H1 (cell line): ENCODE measurements at regions not wholly inside any gene's neighbourhood (a gene's known extent, or its start where the extent isn't known, plus 50 kb on each side); places are given as distances from the start of the nearest gene placed in this dataset.

Experiments
- CTCF ChIA-PET: fragments of 300-600 bp; sonication (Branson Sonifier 250); formaldehyde crosslinking; loops from one replicate; lab custom pipeline; 2021; ENCODE audit not compliant: partially characterized antibody; lab: Charles Lee
- POLR2A ChIA-PET: fragments of 300-600 bp; sonication (Branson Sonifier 250); formaldehyde crosslinking; loops from one replicate; lab custom pipeline; 2021; ENCODE audit warnings: inconsistent platforms; ENCODE audit not compliant: partially characterized antibody; lab: Charles Lee
- DNase-seq, 2 experiments: peaks; one replicate each; pipeline versions ENCODE4 v3.0.0 to v3.0.0-alpha.2; 2010 to 2022; ENCODE audit warnings: low spot score in 2 of 2, low read depth in 1 of 2, mixed read lengths in 1 of 2
- FAIRE-seq: peaks from 2 replicates; lab custom pipeline; 2011; peaks lifted over from hg19 to GRCh38; lab: Jason Lieb, UNC
- H2AFZ ChIP-seq: 2 replicates; pipeline ENCODE4 v1.8.1; 2012; ENCODE audit warnings: low read length, inconsistent platforms
- H2AK5ac ChIP-seq: 2 replicates; pipeline ENCODE4 v1.6.1; 2013; ENCODE audit warnings: low read depth, low read length
- H2BK120ac ChIP-seq: replicated peaks from 2 replicates; pipeline ENCODE3; 2013; ENCODE audit warnings: low read depth, low read length, inconsistent platforms
- H2BK12ac ChIP-seq: 2 replicates; pipeline ENCODE4 v1.6.1; 2013; ENCODE audit warnings: low read depth, low read length
- H2BK15ac ChIP-seq: 2 replicates; pipeline ENCODE4 v1.6.1; 2013; ENCODE audit warnings: low read length
- H2BK20ac ChIP-seq: 2 replicates; pipeline ENCODE4 v1.6.1; 2013; ENCODE audit warnings: low read length
- H2BK5ac ChIP-seq: 2 replicates; pipeline ENCODE4 v1.6.1; 2013; ENCODE audit warnings: low read depth, low read length
- H3K14ac ChIP-seq: 2 replicates; pipeline ENCODE4 v1.6.1; 2013; ENCODE audit warnings: inconsistent platforms; ENCODE audit not compliant: insufficient read length
- H3K18ac ChIP-seq: 2 replicates; pipeline ENCODE4 v1.6.1; 2013; ENCODE audit warnings: low read length; ENCODE audit errors: extremely low read depth
- H3K23ac ChIP-seq: 2 replicates; pipeline ENCODE4 v1.6.1; 2013; ENCODE audit warnings: inconsistent platforms; ENCODE audit not compliant: insufficient read length
- H3K23me2 ChIP-seq: 2 replicates; pipeline ENCODE4 v1.6.1; 2013; ENCODE audit warnings: low read depth, low read length
- H3K27ac ChIP-seq: 2 replicates; pipeline ENCODE4 v1.6.1; 2011; ENCODE audit warnings: low read depth, low read length, inconsistent platforms
- H3K27me3 ChIP-seq, 4 experiments: replicated peaks in 1 of 4; 1 replicate in 1 of 4; 2 replicates in 3 of 4; pipeline versions ENCODE4 v1.6.1 to v1.8.1; 2011 to 2013; ENCODE audit warnings: low read length in 3 of 4, mild to moderate bottlenecking in 3 of 4, inconsistent platforms in 2 of 4, mixed read lengths in 2 of 4, moderate library complexity in 1 of 4; ENCODE audit not compliant: control insufficient read depth in 3 of 4, insufficient read depth in 3 of 4; ENCODE audit errors: extremely low read depth in 1 of 4
- H3K36me3 ChIP-seq, 4 experiments: 2 replicates each; pipeline versions ENCODE4 v1.6.1 to v1.8.1; 2011 to 2013; ENCODE audit warnings: mild to moderate bottlenecking in 4 of 4, low read length in 3 of 4, moderate library complexity in 2 of 4, control low read depth in 1 of 4, inconsistent platforms in 1 of 4; ENCODE audit not compliant: insufficient read depth in 4 of 4, control insufficient read depth in 2 of 4
- H3K4ac ChIP-seq: replicated peaks from 2 replicates; pipeline ENCODE3; 2013; ENCODE audit warnings: low read length, low read depth, mixed read lengths, inconsistent platforms; ENCODE audit not compliant: insufficient read length
- H3K4me1 ChIP-seq, 4 experiments: replicated peaks in 1 of 4; 1 replicate in 1 of 4; 2 replicates in 3 of 4; pipeline versions ENCODE4 v1.6.1 to v1.8.1; 2011 to 2013; ENCODE audit warnings: low read length in 3 of 4, inconsistent platforms in 2 of 4, mixed read lengths in 1 of 4; ENCODE audit not compliant: insufficient read depth in 4 of 4, control insufficient read depth in 3 of 4
- H3K4me2 ChIP-seq, 2 experiments: 2 replicates each; pipeline versions ENCODE4 v1.6.1 to v1.8.1; 2011 to 2013; ENCODE audit warnings: low read depth in 2 of 2, low read length in 2 of 2, control low read depth in 1 of 2, inconsistent platforms in 1 of 2, mild to moderate bottlenecking in 1 of 2; ENCODE audit not compliant: insufficient read depth in 1 of 2
- H3K4me3 ChIP-seq, 4 experiments: fragments of 200-600, 300-600 bp in 1 of 4; sonication (generic), shearing (Covaris generic), sonication (Bioruptor Twin) in 1 of 4; 2 replicates each; pipeline versions ENCODE4 v1.5.1 to v1.8.1; 2011 to 2016; ENCODE audit warnings: low read length in 4 of 4, low read depth in 3 of 4, control low read depth in 2 of 4, inconsistent platforms in 2 of 4, mild to moderate bottlenecking in 2 of 4, mixed read lengths in 1 of 4, moderate library complexity in 1 of 4; ENCODE audit not compliant: insufficient read depth in 2 of 4; ENCODE audit errors: extremely low read depth in 1 of 4
- H3K56ac ChIP-seq: replicated peaks from 2 replicates; pipeline ENCODE3; 2013; ENCODE audit warnings: low read depth, mild to moderate bottlenecking, mixed read lengths, low read length, inconsistent platforms; ENCODE audit not compliant: insufficient read length
- H3K79me1 ChIP-seq: 2 replicates; pipeline ENCODE4 v1.6.1; 2013; ENCODE audit warnings: low read depth, low read length, control low read depth
- H3K79me2 ChIP-seq, 2 experiments: 2 replicates each; pipeline versions ENCODE4 v1.6.1 to v1.8.1; 2012 to 2013; ENCODE audit warnings: low read length in 2 of 2, mild to moderate bottlenecking in 2 of 2, inconsistent platforms in 1 of 2; ENCODE audit not compliant: insufficient read depth in 2 of 2, control insufficient read depth in 1 of 2
- H3K9ac ChIP-seq, 4 experiments: replicated peaks in 1 of 4; 1 replicate in 1 of 4; 2 replicates in 3 of 4; pipeline versions ENCODE4 v1.6.1 to v1.8.1; 2011 to 2013; ENCODE audit warnings: low read depth in 3 of 4, low read length in 3 of 4, control low read depth in 2 of 4, mild to moderate bottlenecking in 2 of 4, moderate library complexity in 2 of 4, inconsistent platforms in 1 of 4; ENCODE audit errors: extremely low read depth in 1 of 4
- H3K9me3 ChIP-seq, 2 experiments: 2 replicates each; pipeline versions ENCODE4 v1.6.1 to v1.8.1; 2012 to 2013; ENCODE audit warnings: mild to moderate bottlenecking in 2 of 2, moderate library complexity in 2 of 2, control low read depth in 1 of 2, inconsistent platforms in 1 of 2, low read depth in 1 of 2, low read length in 1 of 2, mixed read lengths in 1 of 2; ENCODE audit not compliant: insufficient read depth in 2 of 2
- H4K20me1 ChIP-seq, 2 experiments: replicated peaks in 1 of 2; 2 replicates each; pipeline versions ENCODE3 to v1.8.1; 2011 to 2013; ENCODE audit warnings: inconsistent platforms in 2 of 2, low read length in 2 of 2, mild to moderate bottlenecking in 1 of 2; ENCODE audit not compliant: insufficient read depth in 2 of 2, control insufficient read depth in 1 of 2
- H4K5ac ChIP-seq: 2 replicates; pipeline ENCODE4 v1.6.1; 2013; ENCODE audit warnings: low read length, low read depth, mixed read lengths, inconsistent platforms; ENCODE audit not compliant: insufficient read length
- H4K8ac ChIP-seq: 2 replicates; pipeline ENCODE4 v1.8.0; 2013; ENCODE audit warnings: mild to moderate bottlenecking, moderate library complexity, low read length, inconsistent platforms; ENCODE audit not compliant: insufficient read depth; ENCODE audit errors: extremely low read depth
- H4K91ac ChIP-seq: replicated peaks from 2 replicates; pipeline ENCODE3; 2013; ENCODE audit warnings: low read length, mixed read lengths, inconsistent platforms; ENCODE audit not compliant: insufficient read length
- CEBPB ChIP-seq: IDR thresholded peaks from 2 replicates; pipeline ENCODE4 v1.6.1; 2012; ENCODE audit warnings: low read depth, low read length
- GABPA ChIP-seq: IDR thresholded peaks from 2 replicates; pipeline ENCODE4 v1.6.1; 2011; ENCODE audit warnings: mild to moderate bottlenecking, low read length, moderate library complexity, borderline replicate concordance; ENCODE audit not compliant: insufficient read depth
- JUN ChIP-seq: IDR thresholded peaks from 2 replicates; pipeline ENCODE4 v1.6.1; 2011; ENCODE audit warnings: low read depth, mild to moderate bottlenecking, improper control_type of control experiment, low read length
- KDM5A ChIP-seq: fragments of 200-600 bp; IDR thresholded peaks from 2 replicates; pipeline ENCODE4 v1.7.1; 2012; ENCODE audit warnings: mild to moderate bottlenecking, low read length, inconsistent platforms, mixed read lengths
- POLR2A ChIP-seq, 2 experiments: IDR thresholded peaks; 1 replicate in 1 of 2; 2 replicates in 1 of 2; pipeline ENCODE4 v1.6.1; 2011; ENCODE audit warnings: low read depth in 2 of 2, low read length in 2 of 2, mild to moderate bottlenecking in 2 of 2; ENCODE audit errors: control extremely low read depth in 1 of 2
- RBBP5 ChIP-seq: IDR thresholded peaks from 2 replicates; pipeline ENCODE4 v1.7.1; 2012; ENCODE audit warnings: low read depth, mild to moderate bottlenecking, inconsistent platforms, low read length, moderate library complexity, borderline replicate concordance
- TAF1 ChIP-seq: IDR thresholded peaks from 2 replicates; pipeline ENCODE4 v1.6.1; 2011; ENCODE audit warnings: mild to moderate bottlenecking, low read depth, low read length
- TCF12 ChIP-seq: IDR thresholded peaks from 2 replicates; pipeline ENCODE4 v1.6.1; 2011; ENCODE audit warnings: low read depth, mild to moderate bottlenecking, low read length
- WGBS, 2 experiments: shearing (Covaris generic) in 1 of 2; methylation state at CpG; one replicate each; pipeline versions ENCODE4 v1.1.6 to v1.1.7; 2013 to 2015; ENCODE audit warnings: low lambda C conversion rate in 2 of 2, mixed read lengths in 2 of 2, inconsistent platforms in 1 of 2, low coverage in 1 of 2, missing lambda C conversion rate in 1 of 2; ENCODE audit not compliant: insufficient replicate concordance in 2 of 2, insufficient coverage in 1 of 2, insufficient read length in 1 of 2; ENCODE audit errors: extremely low coverage in 1 of 2, missing lambda C conversion rate in 1 of 2; 5-methylcytosine and 5-hydroxymethylcytosine counted together
- TF ChIP-seq, protein P1 (sequence below): IDR thresholded peaks from 2 replicates; pipeline ENCODE4 v1.6.1; 2011; ENCODE audit warnings: low read length, improper control_type of control experiment

- no peak overlapping the region for H2BK15ac ChIP-seq
- no peak overlapping the region for H2BK5ac ChIP-seq
- H3K4me3 ChIP-seq, result no peak overlapping the region
- H4K5ac ChIP-seq, result no peak overlapping the region
- no peaks in the 10 kb centered on the region for H3K79me2 ChIP-seq
- ChIA-PET CTCF (interaction anchor here (0.6 to 1.4 kb wide), 3 partner anchors 17 to 340 kb away, joined by 3 to 5 read pairs (median 4); no protein-coding TSS in a partner anchor), POLR2A (no interaction called here)
- no peak overlapping the region for H3K14ac ChIP-seq
- no peak overlapping the region for H4K8ac ChIP-seq
- no peak overlapping the region for H4K91ac ChIP-seq
- 84% methylated on average over 2 of the region's 2 CpGs; no CpG with 5 or more reads in 1 of the 2 experiments for WGBS, 2 experiments
- H3K4ac ChIP-seq, result no peak overlapping the region
- no peak overlapping the region for H3K23ac ChIP-seq
- no peaks in the 10 kb centered on the region for H3K27me3 ChIP-seq
- H3K18ac ChIP-seq, result no peak overlapping the region
- no peak overlapping the region for H3K9ac ChIP-seq
- no peak overlapping the region for H3K27ac ChIP-seq
- no peaks in the 10 kb centered on the region for H3K4me1 ChIP-seq
- H2BK20ac ChIP-seq, result no peak overlapping the region
- FAIRE-seq (no peak), DNase-seq (no peak)
- no peak overlapping the region for H2BK120ac ChIP-seq
- H3K4me2 ChIP-seq, result no peak overlapping the region
- no peaks in the 10 kb centered on the region for H3K9me3 ChIP-seq
- H3K23me2 ChIP-seq, result no peaks in the 10 kb centered on the region
- H2AK5ac ChIP-seq, result no peak overlapping the region
- no peak for TF ChIP-seq RBBP5
- no peak for TF ChIP-seq KDM5A
- TF ChIP-seq CEBPB, result no peak
- no peak for TF ChIP-seq TCF12
- TF ChIP-seq JUN, result no peak
- TF ChIP-seq, protein P1, sequence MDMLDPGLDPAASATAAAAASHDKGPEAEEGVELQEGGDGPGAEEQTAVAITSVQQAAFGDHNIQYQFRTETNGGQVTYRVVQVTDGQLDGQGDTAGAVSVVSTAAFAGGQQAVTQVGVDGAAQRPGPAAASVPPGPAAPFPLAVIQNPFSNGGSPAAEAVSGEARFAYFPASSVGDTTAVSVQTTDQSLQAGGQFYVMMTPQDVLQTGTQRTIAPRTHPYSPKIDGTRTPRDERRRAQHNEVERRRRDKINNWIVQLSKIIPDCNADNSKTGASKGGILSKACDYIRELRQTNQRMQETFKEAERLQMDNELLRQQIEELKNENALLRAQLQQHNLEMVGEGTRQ, result no peak
- no peak for TF ChIP-seq GABPA
- no peak for TF ChIP-seq TAF1
- no peak for TF ChIP-seq POLR2A (IDR thresholded peaks at IDR 0.05; ENCODE audit: control extremely low read depth in 1 of 2, low read depth in 2 of 2, low read length in 2 of 2)
- no peaks in the 10 kb centered on the region for H3K36me3 ChIP-seq
- H3K56ac ChIP-seq, result no peak overlapping the region
- H3K79me1 ChIP-seq, result no peaks in the 10 kb centered on the region
- H2BK12ac ChIP-seq, result no peak overlapping the region
- no peaks in the 10 kb centered on the region for H4K20me1 ChIP-seq
- no peak overlapping the region for H2AFZ ChIP-seq
These were observed 210.6 kb upstream of the KCNJ16 start for GRCh38 chr17:69864462-69864861.
